HCEC 1CT (cell line): ENCODE measurements at regions not wholly inside any gene's neighbourhood (a gene's known extent, or its start where the extent isn't known, plus 50 kb on each side); places are given as distances from the start of the nearest gene placed in this dataset.
"Not testable (repeated sequence)": the region's sequence is repeated elsewhere in the genome, so short reads cannot be mapped to it uniquely, and the experiment has no call there.

Experiments used
- DNase-seq: peaks from one replicate; pipeline ENCODE4 v3.0.0-alpha.2; 2017

DNA sequence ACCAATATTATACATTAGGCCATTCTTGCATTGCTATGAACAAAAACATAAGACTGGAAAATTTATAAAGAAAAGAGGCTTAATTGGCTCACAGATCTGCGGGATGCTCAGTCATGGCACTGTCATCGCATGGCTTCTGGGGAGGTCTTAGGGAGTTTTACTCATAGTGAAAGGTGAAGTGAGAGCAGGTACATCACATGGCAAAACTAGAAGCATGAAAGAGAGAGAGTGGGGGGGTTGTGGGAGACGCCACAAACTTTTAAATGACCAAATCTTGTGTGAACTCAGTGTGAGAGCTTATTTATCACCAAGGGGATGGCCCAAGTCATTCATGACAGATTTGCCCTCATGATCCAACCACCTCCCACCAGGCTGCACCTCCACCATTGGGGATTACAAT, 398.3 kb upstream of the EDIL3 start:
- DNase-seq: no peak

DNA sequence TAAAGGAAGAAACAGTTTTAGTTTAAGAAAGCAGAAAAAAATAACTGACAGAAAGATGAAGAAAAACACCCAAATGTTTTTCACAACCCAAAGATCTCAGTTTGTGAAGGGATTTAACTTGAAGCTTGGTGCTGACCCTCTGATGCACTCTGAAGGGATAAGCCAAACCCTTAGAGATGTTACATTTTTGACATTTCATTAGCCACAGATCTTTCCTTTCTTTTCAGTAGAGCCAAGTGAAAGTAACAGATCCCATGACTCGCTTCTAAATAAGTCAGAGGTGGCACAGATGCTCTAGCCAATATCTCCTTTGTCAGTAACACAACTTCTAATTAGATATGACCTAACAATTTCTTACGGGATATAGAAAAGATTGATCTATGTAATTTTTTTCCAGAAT, 394.5 kb upstream of the EDIL3 start:
- no peak for DNase-seq

DNA sequence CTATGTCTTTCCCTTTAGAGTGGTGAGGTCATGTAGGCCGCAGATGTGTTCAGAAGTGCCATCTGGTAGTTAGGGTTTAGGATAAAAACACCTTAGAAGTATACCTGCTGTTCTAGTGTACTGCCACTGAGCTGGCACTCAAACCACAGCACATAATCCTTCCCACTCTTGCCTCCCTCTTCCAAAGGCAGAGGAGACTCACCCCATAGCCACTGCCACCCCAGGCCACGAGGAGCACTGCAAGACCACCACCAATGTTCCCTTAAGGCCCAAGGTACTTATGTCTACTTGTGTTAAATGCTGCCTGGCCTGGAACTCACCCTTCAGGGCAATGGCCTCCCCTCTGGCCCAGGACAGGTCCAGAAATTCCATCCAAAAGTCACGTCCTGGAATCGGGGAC, 379.5 kb upstream of the EDIL3 start:
- no peak for DNase-seq

DNA sequence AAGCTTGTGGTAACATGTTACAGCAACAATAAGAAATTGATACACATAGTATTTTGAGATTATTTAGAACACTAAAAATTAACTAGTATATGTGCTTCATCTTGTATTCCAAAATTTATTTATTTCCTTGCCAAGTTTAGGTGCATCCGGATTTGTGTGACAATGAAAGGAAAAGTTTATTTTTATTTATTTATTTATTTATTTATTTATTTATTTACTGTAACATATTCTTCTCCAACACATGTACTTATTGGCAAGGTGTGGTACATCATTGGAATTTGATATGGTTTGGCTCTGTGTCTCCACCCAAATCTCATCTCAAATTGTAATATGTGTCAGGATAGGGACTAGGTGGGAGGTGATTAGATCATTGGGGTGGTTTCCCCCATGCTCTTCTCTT, 373.3 kb upstream of the EDIL3 start:
- no peak for DNase-seq

DNA sequence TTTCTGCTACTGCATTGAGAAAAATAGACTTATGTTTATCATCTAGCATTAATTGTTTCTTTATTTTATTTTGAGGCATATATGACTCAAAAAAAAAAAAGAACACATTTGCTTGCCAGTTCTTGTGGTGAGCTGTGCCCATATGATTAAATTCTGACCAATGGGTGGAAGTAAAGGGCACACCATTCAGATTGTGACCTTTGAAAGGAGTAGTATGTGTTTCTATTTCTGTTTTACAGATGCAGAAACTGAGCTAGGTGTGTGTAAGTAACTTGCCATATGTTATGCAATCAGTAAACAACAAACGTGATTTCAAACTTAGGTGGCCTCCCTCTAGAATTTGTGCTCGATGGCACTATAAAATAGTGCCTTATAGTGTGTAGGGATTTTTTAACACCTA, 368.1 kb upstream of the EDIL3 start:
- no peak for DNase-seq

DNA sequence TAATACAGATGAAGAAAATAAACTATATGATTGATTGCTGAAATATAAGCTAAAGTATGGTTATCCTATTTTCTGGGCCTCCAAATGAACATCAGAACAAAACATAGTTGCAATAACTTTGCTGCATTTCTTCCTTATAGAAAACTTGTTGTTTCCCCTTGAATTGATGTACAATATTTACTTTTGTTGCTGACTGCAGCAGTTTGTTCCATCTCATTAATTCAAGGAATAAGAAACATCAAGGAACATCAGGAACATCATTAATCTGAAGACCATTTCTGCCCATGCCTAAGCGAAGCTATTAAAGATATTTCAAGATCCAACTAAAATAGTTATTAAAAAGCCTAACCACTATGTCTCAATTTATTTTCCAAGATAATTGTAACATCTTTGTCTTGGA, 363.6 kb upstream of the EDIL3 start:
- DNase-seq: no peak

DNA sequence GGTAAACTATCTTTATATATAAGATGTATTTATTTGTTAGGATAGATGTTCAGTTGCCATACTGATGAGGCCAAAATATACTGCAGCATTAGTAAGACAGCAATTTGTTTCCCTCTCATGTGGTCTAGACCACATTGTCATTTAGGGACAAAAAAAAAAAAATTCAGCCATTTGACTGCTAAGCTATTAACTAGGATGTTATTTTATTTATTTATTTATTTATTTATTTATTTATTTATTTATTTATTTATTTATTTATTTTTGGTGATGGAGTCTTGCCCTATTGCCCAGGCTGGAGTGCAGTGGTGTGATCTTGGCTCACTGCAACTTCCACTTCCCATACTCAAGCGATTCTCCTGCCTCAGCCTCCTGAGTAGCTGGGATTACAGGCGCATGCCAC, 361.6 kb upstream of the EDIL3 start:
- not testable (repeated sequence) for DNase-seq

DNA sequence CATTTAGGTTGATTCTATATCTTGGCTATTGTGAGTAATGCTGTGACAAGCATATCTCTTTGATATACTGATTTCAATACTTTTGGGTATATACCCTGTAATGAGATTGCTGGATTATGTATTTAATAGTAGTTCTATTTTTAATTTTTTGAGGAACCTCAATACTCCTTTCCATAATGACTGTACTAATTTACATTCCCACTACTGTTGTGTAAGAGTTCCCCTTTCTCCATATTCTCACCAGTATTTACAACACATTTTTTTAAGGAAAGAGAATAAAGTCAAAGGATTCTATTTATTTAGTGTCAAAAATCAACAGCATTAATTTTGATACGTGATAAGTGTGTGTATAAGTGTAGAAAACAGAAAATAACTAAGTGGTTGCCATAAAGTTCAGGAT, 356.4 kb upstream of the EDIL3 start:
- DNase-seq: no peak

DNA sequence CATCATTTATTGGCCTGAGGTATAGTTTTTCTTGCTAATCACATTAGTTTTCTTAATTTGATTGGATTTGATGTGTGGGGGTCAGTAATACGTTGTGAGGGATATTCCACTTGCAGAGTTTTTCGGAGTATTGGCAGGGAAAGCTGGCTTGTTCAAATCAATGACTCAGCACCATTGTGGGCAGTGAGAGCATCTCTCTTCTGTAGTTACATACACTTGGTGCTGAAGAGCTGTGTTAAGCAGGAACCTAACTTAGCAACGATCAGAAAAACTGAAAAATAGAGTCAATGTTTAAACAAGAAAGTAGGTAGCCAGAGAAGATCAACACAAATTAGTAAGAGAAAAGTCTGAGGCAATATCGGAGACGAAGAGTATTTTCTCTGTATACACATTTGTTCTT, 344.6 kb upstream of the EDIL3 start:
- DNase-seq: no peak

DNA sequence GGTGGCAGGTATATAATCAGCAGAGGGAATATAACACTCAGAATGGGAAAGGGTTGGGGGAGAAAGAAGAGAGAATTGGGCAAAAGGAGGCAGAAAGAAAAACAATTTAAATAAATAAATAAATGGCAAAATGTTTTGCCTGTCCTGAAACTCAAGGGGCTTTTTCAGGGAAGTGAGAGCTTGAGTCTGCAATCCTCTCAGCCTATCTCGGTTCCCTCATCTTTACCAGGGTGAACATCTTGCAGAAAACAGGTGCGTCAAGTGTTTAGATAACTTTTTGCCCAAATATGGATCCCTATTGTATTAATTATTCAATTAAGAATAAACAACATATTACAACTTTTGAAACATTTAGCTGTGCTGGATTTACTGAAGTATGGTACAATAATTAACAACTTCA, 343.0 kb upstream of the EDIL3 start:
- no peak for DNase-seq

DNA sequence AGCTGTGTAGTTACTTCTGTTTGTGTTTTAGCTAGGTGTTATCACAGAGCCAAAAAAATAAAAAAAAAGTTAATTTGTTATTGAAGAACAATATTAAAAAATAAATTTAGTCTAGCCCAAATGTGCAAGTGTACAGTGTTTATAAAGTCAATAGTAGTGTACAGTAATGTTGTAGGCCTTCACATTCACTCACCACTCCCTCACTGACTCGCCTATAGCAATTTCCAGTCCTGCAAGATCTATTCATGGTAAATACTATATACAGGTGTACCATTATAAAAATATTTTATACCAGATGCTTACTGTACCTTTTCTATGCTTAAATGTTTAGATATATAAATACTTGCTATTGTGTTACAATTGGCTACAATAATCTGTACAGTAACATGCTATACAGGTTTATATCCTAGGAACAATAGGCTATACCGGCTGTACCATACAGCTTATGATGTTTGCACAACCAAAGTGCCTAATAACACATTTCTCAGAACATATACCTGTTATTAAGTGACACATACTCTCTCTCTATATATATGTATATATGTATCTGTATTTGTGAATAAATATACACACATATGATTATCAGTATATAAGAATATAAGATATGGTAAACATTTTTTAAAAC, 341.4 kb upstream of the EDIL3 start:
- DNase-seq: no peak

DNA sequence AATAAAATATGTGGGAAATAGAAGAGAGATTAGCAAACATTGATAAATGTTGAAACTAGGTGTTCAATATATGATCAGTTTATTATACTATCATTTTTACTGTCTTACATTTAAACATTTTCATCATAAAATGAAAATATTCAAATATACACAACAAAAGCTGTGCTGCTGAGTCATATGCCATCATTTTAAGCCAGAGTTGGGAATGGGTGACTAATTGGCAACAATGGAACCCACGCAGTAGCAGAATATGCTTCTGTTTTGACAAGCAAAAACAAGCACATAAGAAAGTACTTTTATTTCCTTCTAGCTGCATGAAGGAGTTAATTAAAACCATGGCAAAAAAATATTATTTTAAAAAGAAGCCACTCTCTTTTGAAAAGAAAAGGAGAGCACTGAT, 340.0 kb upstream of the EDIL3 start:
- DNase-seq: no peak

DNA sequence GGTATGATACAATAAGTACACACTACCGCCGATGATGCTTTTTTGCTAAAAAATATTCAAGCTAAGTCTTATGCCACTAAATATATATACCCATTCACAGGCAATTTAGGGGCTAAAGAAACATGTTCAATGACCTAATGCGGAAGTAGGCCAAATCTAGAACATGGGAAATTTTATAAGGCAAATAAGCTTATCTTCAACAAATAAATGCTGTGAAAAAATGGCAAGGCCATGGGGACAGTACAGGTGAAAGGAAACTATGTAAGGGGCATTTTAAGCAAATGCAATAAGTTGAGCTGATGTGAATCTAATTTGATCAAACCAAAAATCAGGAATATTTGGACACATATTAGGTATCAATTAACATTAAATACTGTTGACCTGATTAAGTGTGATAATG, 339.5 kb upstream of the EDIL3 start:
- no peak for DNase-seq

DNA sequence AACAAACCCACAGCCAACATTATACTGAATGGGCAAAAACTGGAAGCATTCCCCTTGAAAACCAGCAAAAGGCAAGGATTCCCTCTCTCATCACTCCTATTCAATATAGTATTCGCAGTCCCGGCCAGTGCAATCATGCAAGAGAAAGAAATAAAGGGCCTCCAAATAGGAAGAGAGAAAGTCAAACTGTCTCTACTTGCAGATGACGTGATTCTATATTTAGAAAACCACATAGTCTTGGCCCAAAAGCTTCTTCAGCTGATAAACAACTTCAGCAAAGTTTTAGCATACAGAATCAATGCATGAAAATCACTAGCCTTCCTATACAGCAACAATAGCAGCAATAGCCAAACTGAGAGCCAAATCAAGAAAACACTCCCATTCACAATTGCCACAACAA, 333.7 kb upstream of the EDIL3 start:
- DNase-seq: no peak

DNA sequence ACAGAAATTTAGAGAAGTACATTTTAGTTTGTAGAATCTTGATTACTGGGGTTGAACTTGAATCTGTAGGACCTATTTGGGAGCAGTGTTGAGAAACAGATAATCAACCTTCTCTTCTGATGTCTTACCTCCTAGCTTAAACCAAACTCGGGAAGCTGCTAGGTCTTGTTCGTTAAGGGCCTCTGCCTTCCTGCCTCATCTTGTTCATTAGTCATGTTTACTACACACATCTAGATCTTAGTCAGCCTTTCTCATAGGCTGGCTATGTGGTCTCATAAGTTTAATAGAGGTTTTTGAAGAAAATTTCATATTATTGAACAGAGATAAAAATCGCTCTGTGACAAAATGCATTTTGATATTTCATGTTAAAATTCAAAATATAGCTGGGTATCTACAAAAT, 331.0 kb upstream of the EDIL3 start:
- no peak for DNase-seq

DNA sequence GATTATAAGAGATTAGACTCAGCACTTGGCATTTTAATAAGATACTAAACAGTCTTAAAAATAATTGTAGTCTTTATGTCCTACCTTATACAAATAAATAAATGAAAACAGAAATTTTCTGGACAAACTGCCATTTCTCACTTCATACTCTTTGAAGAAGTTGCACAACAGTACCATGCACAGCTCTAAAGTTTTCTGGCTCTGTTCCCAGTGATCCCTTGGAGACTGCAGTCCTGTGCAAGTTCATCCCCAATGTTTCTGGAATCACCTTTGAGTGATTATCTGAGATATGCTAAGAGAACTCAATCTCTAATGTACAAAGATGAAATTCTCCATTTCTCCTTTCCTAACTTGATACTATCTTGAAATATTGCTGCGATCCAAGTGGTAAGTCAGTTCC, 330.4 kb upstream of the EDIL3 start:
- no peak for DNase-seq

DNA sequence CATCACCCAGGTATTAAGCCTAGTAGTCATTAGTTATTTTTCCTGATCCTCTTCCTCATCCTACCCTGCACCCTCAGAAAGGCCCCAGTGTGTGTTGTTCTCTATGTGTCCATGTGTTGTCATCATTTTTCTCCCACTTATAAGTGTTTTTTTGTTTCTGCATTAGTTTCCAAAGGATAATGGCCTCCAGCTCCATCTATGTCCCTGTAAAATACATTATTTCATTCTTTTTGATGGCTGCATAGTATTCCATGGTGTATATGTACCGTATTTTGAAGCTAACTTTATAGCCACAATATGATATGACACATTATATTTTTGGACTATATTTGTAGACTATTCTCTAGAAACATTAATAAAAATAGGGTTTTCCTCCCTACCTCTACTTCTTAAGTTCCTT, 324.4 kb upstream of the EDIL3 start:
- no peak for DNase-seq

DNA sequence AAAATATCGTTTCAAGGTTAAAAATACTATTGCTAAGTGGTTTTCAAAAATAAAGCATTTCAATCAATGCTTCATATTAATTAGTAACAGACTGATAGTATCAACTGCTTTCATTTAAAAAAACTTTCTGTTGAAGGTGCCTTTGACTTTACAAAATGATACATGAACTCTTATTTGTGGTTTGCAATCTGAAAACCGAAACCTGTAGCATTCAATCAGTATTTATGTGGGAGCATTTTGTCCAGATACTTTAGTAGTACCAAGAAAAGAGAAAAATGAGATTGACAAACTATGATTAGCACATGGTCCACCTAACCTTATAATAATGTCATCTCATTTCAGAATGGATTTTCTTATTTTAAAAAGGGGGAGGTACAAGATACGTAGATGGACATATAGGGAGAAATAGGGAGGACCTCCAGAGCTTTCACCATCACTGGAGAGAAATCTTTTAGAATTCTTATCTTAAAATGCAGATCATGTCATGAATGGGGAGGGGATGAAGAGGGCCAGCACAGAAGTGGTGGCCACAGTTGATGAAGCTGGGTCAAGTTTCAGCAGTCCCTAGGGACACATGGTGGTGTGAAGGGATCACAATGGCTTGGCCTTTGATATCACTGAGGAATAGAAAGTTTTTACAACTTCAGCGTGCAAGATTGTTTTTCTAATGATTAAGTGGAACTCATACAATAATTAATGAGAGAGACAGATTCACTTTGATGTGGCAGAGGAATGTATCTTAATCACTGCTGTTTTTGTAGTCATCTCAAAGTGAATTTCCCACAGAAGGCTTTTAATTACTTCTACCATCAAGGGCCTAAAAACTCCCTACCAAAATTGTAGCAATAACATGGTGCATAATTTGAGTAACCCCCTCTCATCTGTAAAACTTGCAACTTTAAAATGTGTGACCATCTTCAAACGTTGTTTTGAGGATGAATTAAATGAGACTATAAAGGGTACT, 322.3 kb upstream of the EDIL3 start:
- DNase-seq: no peak

DNA sequence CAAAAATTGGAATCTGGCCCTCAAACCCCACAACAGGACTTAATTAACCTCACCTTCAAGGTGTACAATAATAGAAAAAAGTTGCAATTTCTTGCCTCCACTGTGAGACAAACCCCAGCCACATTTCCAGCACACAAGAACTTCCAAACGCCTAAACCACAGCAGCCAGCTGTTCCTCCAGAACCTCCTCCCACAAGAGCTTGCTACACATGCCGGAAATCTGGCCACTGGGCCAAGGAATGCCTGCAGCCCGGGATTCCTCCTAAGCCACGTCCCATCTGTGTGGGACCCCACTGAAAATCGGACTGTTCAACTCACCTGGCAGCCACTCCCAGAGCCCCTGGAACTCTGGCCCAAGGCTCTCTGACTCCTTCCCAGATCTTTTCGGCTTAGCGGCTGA, 315.9 kb upstream of the EDIL3 start:
- not testable (repeated sequence) for DNase-seq

DNA sequence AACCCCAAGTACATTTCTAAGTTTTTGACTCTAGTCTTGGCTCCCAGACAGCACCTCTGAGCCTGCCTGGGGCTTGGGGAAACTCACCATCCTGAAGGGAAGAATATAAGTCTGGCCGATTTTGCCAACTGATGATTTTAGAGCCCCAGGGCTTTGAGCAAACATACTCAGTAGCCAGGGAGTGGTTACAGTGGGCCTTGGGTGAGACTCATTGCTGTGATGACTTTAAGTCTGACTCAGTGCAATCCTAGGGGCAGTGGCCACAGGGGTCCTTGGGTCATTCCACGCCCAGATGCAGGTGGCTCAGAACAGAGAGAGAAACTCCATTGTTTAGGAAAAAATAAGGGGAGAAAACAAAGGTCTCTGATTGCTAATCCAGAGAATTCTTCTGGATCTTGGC, 312.0 kb upstream of the EDIL3 start:
- no peak for DNase-seq

DNA sequence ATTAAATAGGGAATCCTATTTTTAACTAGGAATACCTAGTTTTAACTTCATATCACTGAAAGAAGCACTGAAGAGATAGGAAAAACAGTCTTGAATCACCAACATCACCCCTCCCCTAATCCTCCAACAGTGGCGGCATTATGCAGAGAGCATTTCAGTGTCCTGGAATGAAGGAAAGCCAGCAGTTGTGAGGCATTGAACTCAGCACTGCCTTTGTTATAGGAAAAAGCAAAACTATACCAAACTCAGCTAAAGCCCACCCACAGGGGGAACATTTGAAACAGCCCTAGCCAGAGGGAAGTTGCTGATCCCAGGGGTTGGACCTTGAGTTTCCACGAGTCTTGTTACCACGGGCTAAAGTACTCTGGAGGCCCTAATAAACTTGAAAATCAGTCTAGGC, 310.6 kb upstream of the EDIL3 start:
- DNase-seq: no peak

DNA sequence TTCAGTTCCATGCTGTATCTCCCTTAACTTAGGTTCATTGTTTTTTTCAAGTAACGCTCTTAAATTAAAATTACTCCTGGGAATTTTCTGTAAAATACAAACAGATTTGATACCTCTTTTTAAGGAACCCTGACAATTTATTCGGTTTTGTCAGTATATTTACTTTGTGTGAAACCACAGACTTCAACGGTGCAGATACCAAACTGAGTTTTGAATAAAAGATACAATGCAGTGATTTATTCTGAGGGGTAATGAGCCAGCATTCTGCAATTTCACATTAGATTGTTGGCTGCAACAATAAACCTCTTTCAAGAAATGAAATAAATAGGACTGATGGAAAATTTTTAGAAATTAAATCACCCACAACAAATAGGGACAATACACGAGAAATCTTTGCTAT, 308.6 kb upstream of the EDIL3 start:
- no peak for DNase-seq

DNA sequence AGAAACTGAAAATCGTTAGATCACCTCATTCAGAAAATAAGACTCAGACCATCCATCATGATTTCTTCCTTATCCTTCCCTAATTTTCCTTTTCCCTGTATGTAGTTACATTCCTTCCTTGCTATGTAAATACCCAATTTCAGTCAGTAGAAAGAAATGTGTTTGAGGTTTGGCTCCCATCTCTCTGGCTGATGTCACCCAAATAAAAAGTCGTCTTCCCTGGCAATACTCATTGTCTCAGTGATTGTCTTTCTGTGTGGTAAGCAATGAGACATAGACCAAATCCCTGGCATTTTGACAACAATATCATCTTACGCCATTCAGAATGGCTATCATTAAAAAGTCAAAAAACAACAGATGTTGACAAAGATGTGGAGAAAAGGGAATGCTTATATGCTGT, 303.9 kb upstream of the EDIL3 start:
- no peak for DNase-seq

DNA sequence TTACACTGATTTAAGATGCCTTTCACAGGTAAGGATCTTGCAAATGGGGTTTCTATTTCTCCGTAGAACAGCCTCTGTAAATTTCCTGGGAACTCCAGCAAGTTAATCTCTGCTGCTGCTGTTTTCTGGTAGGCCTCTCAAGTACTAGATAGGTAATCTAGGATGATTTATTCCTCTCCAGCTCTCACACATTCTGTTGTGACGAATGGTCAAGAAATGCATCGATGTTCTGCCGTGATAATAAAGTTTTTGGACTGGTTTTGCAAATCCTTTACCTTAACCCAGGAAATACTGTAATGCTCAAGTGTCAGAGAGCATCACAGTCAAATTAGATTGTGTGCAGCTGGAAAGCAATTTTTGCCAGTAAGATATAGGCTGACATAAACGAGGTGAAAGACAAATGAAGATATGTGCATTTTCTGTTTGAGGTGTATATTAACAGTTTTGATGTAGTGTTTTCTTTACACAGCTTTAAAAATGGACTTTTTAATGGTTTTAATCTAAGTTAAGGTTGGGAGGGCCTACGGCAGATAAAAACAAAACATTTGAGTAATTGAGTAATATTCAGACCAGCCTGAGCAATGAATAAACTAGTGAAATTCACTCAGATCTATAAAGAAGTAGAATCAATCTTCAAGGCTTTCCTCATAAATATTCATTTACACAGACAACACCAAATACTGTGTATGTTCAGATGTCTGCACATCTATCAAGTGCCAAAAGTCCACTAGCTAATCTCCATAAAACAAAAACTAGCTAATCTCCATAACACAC, 300.6 kb upstream of the EDIL3 start:
- no peak for DNase-seq
